Loucy (cell line): ENCODE measurements at regions not wholly inside any gene's neighbourhood (a gene's known extent, or its start where the extent isn't known, plus 50 kb on each side); places are given as distances from the start of the nearest gene placed in this dataset.

ENCODE experiments used
- H2AFZ ChIP-seq: fragments of 200-600 bp; sonication (generic); 2 replicates; pipeline ENCODE4 v1.6.0; 2016; ENCODE audit warnings: antibody characterized with exemption, mild to moderate bottlenecking, low read length, moderate library complexity
- H3F3A ChIP-seq: fragments of 200-600 bp; 2 replicates; pipeline ENCODE4 v1.6.0; 2016; ENCODE audit warnings: antibody characterized with exemption, low read depth, mild to moderate bottlenecking
- H3K27me3 ChIP-seq: fragments of 200-600 bp; sonication (generic); 2 replicates; pipeline ENCODE4 v1.6.1; 2014; ENCODE audit warnings: low read length, mild to moderate bottlenecking; ENCODE audit not compliant: insufficient read depth, poor library complexity, severe bottlenecking
- H3K36me3 ChIP-seq: fragments of 200-600 bp; sonication (generic); 2 replicates; pipeline ENCODE4 v1.6.1; 2016; ENCODE audit warnings: low read length; ENCODE audit not compliant: insufficient read depth
- H3K4me1 ChIP-seq: fragments of 200-600 bp; sonication (generic); 2 replicates; pipeline ENCODE4 v1.5.1; 2014; ENCODE audit warnings: low read length, mild to moderate bottlenecking; ENCODE audit not compliant: insufficient read depth, poor library complexity, severe bottlenecking
- H3K4me2 ChIP-seq: fragments of 200-600 bp; sonication (generic); 2 replicates; pipeline ENCODE4 v1.6.0; 2014; ENCODE audit warnings: antibody characterized with exemption, low read length, low read depth, mild to moderate bottlenecking; ENCODE audit not compliant: poor library complexity, severe bottlenecking
- H3K4me3 ChIP-seq: fragments of 200-600 bp; sonication (generic); 2 replicates; pipeline ENCODE4 v1.5.1; 2014; ENCODE audit warnings: low read length, mild to moderate bottlenecking, mixed read lengths; ENCODE audit not compliant: poor library complexity, severe bottlenecking
- H3K79me2 ChIP-seq: fragments of 200-600 bp; sonication (generic); 2 replicates; pipeline ENCODE4 v1.6.1; 2014; ENCODE audit warnings: low read length; ENCODE audit not compliant: insufficient read depth
- H3K9ac ChIP-seq: fragments of 200-600 bp; sonication (generic); 2 replicates; pipeline ENCODE4 v1.6.0; 2014; ENCODE audit warnings: mild to moderate bottlenecking, low read depth, low read length, moderate library complexity; ENCODE audit not compliant: poor library complexity, severe bottlenecking
- H3K9me2 ChIP-seq: fragments of 200-600 bp; sonication (generic); replicated peaks from 2 replicates; pipeline ENCODE4 v1.6.1; 2016; ENCODE audit warnings: low read depth, low read length, mixed read lengths
- H3K9me3 ChIP-seq: fragments of 200-600 bp; sonication (generic); 2 replicates; pipeline ENCODE4 v1.6.1; 2014; ENCODE audit warnings: mild to moderate bottlenecking, antibody characterized with exemption, low read length, low read depth; ENCODE audit not compliant: insufficient read depth
- H4K20me1 ChIP-seq: fragments of 200-600 bp; sonication (generic); 2 replicates; pipeline ENCODE4 v1.6.0; 2014; ENCODE audit warnings: antibody characterized with exemption, low read length, mild to moderate bottlenecking; ENCODE audit not compliant: insufficient read depth, poor library complexity, severe bottlenecking
- EZH2phosphoT487 ChIP-seq: fragments of 200-600 bp; IDR thresholded peaks from 2 replicates; pipeline ENCODE4 v1.6.1; 2018; ENCODE audit warnings: antibody characterized with exemption, mild to moderate bottlenecking, moderate library complexity, borderline replicate concordance
- TF ChIP-seq, protein P1 (sequence below): fragments of 200-600 bp; sonication (generic); conservative IDR thresholded peaks from 2 replicates; pipeline ENCODE4 v1.5.1; 2014; ENCODE audit warnings: mild to moderate bottlenecking, antibody characterized with exemption, low read length

DNA sequence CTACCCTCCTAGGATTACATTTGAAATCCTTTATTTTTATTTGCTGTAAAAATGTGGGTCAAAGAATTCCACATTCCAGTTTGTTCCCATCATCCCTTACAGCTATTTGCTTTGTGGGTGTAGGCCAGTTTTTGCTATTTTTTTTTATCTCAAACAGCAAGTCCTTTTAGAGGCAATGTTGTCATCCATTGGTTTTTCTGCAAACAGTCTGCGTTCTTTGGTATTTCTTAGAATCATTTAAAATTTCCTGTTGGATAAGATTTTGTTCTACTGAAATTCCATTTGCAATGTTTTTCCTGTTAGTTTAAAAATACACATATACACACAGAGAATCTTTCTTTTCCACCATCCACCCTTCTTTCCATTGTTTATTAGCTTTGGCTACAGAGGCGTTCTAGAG is 53.3 kb upstream of the STK38L start:
- H3K79me2 ChIP-seq, result no peaks in the 10 kb centered on the region
- H3K4me1 ChIP-seq, result peaks cover 6% of the 10 kb centered on the region
- no peaks in the 10 kb centered on the region for H4K20me1 ChIP-seq
- no peaks in the 10 kb centered on the region for H3K27me3 ChIP-seq
- TF ChIP-seq EZH2phosphoT487, result no peak
- TF ChIP-seq, protein P1, sequence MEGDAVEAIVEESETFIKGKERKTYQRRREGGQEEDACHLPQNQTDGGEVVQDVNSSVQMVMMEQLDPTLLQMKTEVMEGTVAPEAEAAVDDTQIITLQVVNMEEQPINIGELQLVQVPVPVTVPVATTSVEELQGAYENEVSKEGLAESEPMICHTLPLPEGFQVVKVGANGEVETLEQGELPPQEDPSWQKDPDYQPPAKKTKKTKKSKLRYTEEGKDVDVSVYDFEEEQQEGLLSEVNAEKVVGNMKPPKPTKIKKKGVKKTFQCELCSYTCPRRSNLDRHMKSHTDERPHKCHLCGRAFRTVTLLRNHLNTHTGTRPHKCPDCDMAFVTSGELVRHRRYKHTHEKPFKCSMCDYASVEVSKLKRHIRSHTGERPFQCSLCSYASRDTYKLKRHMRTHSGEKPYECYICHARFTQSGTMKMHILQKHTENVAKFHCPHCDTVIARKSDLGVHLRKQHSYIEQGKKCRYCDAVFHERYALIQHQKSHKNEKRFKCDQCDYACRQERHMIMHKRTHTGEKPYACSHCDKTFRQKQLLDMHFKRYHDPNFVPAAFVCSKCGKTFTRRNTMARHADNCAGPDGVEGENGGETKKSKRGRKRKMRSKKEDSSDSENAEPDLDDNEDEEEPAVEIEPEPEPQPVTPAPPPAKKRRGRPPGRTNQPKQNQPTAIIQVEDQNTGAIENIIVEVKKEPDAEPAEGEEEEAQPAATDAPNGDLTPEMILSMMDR, result no peak
- no peak overlapping the region for H3K9ac ChIP-seq
- no peak overlapping the region for H2AFZ ChIP-seq
- H3K36me3 ChIP-seq, result no peaks in the 10 kb centered on the region
- no peaks in the 10 kb centered on the region for H3K9me3 ChIP-seq
- no peaks in the 10 kb centered on the region for H3F3A ChIP-seq
- H3K4me2 ChIP-seq, result no peak overlapping the region
- H3K9me2 ChIP-seq, result no peaks in the 10 kb centered on the region
- H3K4me3 ChIP-seq, result no peak overlapping the region

DNA sequence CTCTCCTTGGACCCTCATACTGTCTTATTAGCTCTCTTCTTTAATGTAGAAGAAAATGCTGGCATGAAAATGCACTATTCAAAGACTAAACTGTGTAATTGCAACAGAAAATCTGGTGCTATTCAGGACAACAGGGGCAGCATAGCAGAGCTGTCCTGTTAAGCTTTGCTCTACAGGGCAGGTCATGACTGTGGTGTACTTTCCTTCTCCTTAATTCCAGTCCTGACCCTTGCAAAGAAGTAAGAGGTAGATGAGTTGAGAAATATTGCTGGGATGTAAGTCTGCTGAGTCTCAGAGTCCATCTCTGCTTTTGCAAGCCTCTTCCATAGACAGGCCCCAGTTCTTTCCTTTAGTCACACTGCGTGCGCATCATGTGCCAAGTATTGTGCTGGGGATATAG is 52.6 kb upstream of the STK38L start:
- H3K4me3 ChIP-seq, result no peak overlapping the region
- no peaks in the 10 kb centered on the region for H4K20me1 ChIP-seq
- H3K4me1 ChIP-seq, result no peaks in the 10 kb centered on the region
- H3K79me2 ChIP-seq, result no peaks in the 10 kb centered on the region
- no peak overlapping the region for H3K9ac ChIP-seq
- no peak for TF ChIP-seq EZH2phosphoT487
- TF ChIP-seq, protein P1, result no peak
- no peaks in the 10 kb centered on the region for H3K9me3 ChIP-seq
- no peaks in the 10 kb centered on the region for H3K27me3 ChIP-seq
- H3F3A ChIP-seq, result no peaks in the 10 kb centered on the region
- H3K36me3 ChIP-seq, result no peaks in the 10 kb centered on the region
- H3K4me2 ChIP-seq, result no peak overlapping the region
- H2AFZ ChIP-seq, result no peak overlapping the region
- no peaks in the 10 kb centered on the region for H3K9me2 ChIP-seq

DNA sequence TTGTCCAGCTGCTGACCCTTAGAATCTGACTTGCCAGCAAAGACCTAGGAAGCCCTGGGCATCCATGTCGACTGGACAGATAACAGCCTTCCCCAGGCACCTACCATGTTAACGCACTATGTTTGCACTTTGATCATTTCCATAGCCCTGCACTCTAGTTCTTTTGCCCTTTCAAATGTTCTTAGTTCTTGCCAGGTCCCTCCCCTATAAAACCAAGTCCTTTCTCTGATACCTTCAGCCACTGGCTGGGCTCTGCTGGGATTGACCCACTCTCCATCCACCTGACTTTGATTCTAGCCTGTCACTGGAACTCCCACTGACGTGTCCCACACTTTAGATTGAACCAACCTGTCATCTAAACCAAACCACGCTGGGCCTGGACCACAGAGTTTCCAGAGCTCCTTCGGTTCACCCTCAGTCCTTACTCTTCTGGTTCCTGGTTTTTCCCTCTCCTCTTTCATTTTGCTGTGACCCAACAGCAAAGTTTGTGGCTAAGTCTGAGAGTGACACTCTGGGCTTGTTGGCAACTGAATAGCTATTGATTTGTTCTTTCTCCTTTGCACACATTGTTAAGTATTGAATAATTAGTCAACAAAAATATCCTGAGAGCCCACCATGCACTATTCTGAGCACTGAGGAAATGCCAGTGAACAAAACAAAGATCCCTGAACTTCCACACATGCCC is 51.8 kb upstream of the STK38L start:
- no peaks in the 10 kb centered on the region for H4K20me1 ChIP-seq
- no peaks in the 10 kb centered on the region for H3K79me2 ChIP-seq
- H3K27me3 ChIP-seq, result no peaks in the 10 kb centered on the region
- H3K9me3 ChIP-seq, result no peaks in the 10 kb centered on the region
- no peak overlapping the region for H2AFZ ChIP-seq
- no peaks in the 10 kb centered on the region for H3K4me1 ChIP-seq
- H3K4me2 ChIP-seq, result no peak overlapping the region
- H3K4me3 ChIP-seq, result no peak overlapping the region
- H3F3A ChIP-seq, result no peaks in the 10 kb centered on the region
- TF ChIP-seq, protein P1, result no peak
- TF ChIP-seq EZH2phosphoT487, result no peak
- H3K9ac ChIP-seq, result no peak overlapping the region
- H3K9me2 ChIP-seq, result no peaks in the 10 kb centered on the region
- no peaks in the 10 kb centered on the region for H3K36me3 ChIP-seq
